Lung (tissue), 11 donors: ENCODE measurements at regions not wholly inside any gene's neighbourhood (a gene's known extent, or its start where the extent isn't known, plus 50 kb on each side); places are given as distances from the start of the nearest gene placed in this dataset.

Source experiments
- ATAC-seq: fragments of 200-7000 bp; cut with Tn5 transposase; one replicate; pipeline ENCODE4 v1.9.1; 2020; ENCODE audit warnings: moderate number of reproducible peaks; ENCODE audit not compliant: insufficient read depth, low FRiP score
- DNase-seq, 3 donors: peaks; one replicate each; pipeline ENCODE4 v3.0.0-alpha.2; 2013 to 2017
- H3K27ac ChIP-seq, 2 donors: one replicate each; pipeline ENCODE4 v1.5.1; 2013; ENCODE audit warnings: mild to moderate bottlenecking in 2 of 2, moderate library complexity in 2 of 2, control low read depth in 1 of 2, inconsistent platforms in 1 of 2, low read depth in 1 of 2, low read length in 1 of 2
- H3K27me3 ChIP-seq, 3 donors: one replicate each; pipeline ENCODE4 v1.5.1; 2013; ENCODE audit warnings: low read length in 2 of 3; ENCODE audit not compliant: control insufficient read depth in 3 of 3, insufficient read depth in 3 of 3
- H3K36me3 ChIP-seq, 4 donors: one replicate each; pipeline ENCODE4 v1.5.1; 2013; ENCODE audit warnings: low read length in 4 of 4, mild to moderate bottlenecking in 1 of 4, moderate library complexity in 1 of 4; ENCODE audit not compliant: control insufficient read depth in 4 of 4, insufficient read depth in 4 of 4
- H3K4me1 ChIP-seq, 5 donors: one replicate each; pipeline ENCODE4 v1.5.1; 2013; ENCODE audit warnings: low read length in 5 of 5, mild to moderate bottlenecking in 2 of 5, moderate library complexity in 1 of 5; ENCODE audit not compliant: control insufficient read depth in 5 of 5, insufficient read depth in 5 of 5
- H3K4me3 ChIP-seq: one replicate; pipeline ENCODE4 v1.5.1; 2013; ENCODE audit warnings: mild to moderate bottlenecking, control low read depth, moderate library complexity
- H3K9ac ChIP-seq, 2 donors: one replicate each; pipeline ENCODE4 v1.5.1; 2013; ENCODE audit warnings: low read length in 2 of 2, control low read depth in 1 of 2; ENCODE audit not compliant: insufficient read depth in 1 of 2
- H3K9me3 ChIP-seq, 4 donors: one replicate each; pipeline ENCODE4 v1.5.1; 2013; ENCODE audit warnings: low read length in 3 of 4, mild to moderate bottlenecking in 1 of 4, moderate library complexity in 1 of 4; ENCODE audit not compliant: control insufficient read depth in 4 of 4, insufficient read depth in 3 of 4
- CTCF ChIP-seq: IDR thresholded peaks from 2 replicates; pipeline ENCODE4 v1.5.1; 2012; ENCODE audit warnings: mild to moderate bottlenecking; ENCODE audit errors: control extremely low read depth, extremely low read depth
- WGBS, 2 donors: extraction: QIAGEN DNeasy Blood & Tissue Kit; methylation state at CpG; one replicate each; pipeline ENCODE4 v1.1.7; 2013; 5-methylcytosine and 5-hydroxymethylcytosine counted together
- donor health status: control.
- donor health status: control.
- donor health status: Bipolar disorder and iron deficiency.
- donor health status: healthy.
- donor health status: DM: yes; HTN: yes; CAD: no.

GRCh38 chrX:147072747-147073146, 258.2 kb upstream of the CXorf51A start:
- Histone ChIP-seq H3K27ac (no peak overlapping the region), H3K4me3 (no peak overlapping the region), H3K9me3 (no peaks in the 10 kb centered on the region), H3K36me3 (no peaks in the 10 kb centered on the region), H3K27me3 (no peaks in the 10 kb centered on the region), H3K4me1 (no peaks in the 10 kb centered on the region), H3K9ac (no peak overlapping the region)
- no peak for TF ChIP-seq CTCF
- no peak for ATAC-seq
- DNase-seq: peak in 2 of 3 donors; percentile 10 to 39
- 41 to 54% methylated on average over 5 of the region's 5 CpGs for WGBS, 2 donors

GRCh38 chrX:147069926-147070325, 255.4 kb upstream of the CXorf51A start:
- no peak overlapping the region for H3K27ac ChIP-seq
- H3K4me1 ChIP-seq: no peaks in the 10 kb centered on the region
- 6 to 10% methylated on average over 2 of the region's 2 CpGs for WGBS, 2 donors
- no peaks in the 10 kb centered on the region for H3K36me3 ChIP-seq
- H3K27me3 ChIP-seq: no peaks in the 10 kb centered on the region
- ATAC-seq (no peak), DNase-seq (no peak)
- H3K9me3 ChIP-seq: no peaks in the 10 kb centered on the region
- H3K4me3 ChIP-seq: no peak overlapping the region
- no peak for TF ChIP-seq CTCF
- no peak overlapping the region for H3K9ac ChIP-seq
